Glutamatergic neuron (in vitro differentiated cells): ENCODE measurements at regions not wholly inside any gene's neighbourhood (a gene's known extent, or its start where the extent isn't known, plus 50 kb on each side); places are given as distances from the start of the nearest gene placed in this dataset.

Source experiments
- DNase-seq: peaks from one replicate; pipeline ENCODE4 v3.0.0; 2022
- H3K27ac Mint-ChIP-seq: one replicate; pipeline ENCODE4 v1.8.0; 2020; ENCODE audit warnings: mild to moderate bottlenecking, mixed read lengths, inconsistent platforms; ENCODE audit not compliant: unreplicated experiment
- H3K27me3 Mint-ChIP-seq: one replicate; pipeline ENCODE4 v1.8.0; 2020; ENCODE audit warnings: mild to moderate bottlenecking, moderate library complexity, mixed read lengths, inconsistent platforms; ENCODE audit not compliant: unreplicated experiment
- H3K36me3 Mint-ChIP-seq: one replicate; pipeline ENCODE4 v1.8.0; 2020; ENCODE audit warnings: mild to moderate bottlenecking, mixed read lengths, inconsistent platforms; ENCODE audit not compliant: unreplicated experiment
- H3K4me1 Mint-ChIP-seq: one replicate; pipeline ENCODE4 v1.8.0; 2020; ENCODE audit warnings: mild to moderate bottlenecking, low read depth, mixed read lengths, inconsistent platforms; ENCODE audit not compliant: unreplicated experiment
- H3K4me3 Mint-ChIP-seq: one replicate; pipeline ENCODE4 v1.8.0; 2020; ENCODE audit warnings: mild to moderate bottlenecking, mixed read lengths, inconsistent platforms; ENCODE audit not compliant: unreplicated experiment
- H3K9me3 Mint-ChIP-seq: one replicate; pipeline ENCODE4 v1.8.0; 2020; ENCODE audit warnings: mild to moderate bottlenecking, moderate library complexity, mixed read lengths, inconsistent platforms; ENCODE audit not compliant: unreplicated experiment
- CTCF ChIP-seq: fragments of 200-600 bp; sonication (generic); IDR thresholded peaks from one replicate; pipeline ENCODE4 v1.5.0; 2021; ENCODE audit not compliant: partially characterized antibody, unreplicated experiment

GRCh38 chr1:29524285-29525065, 288.2 kb downstream of the PTPRU start:
- Mint-ChIP-seq H3K36me3 (peaks cover 4% of the 10 kb centered on the region), H3K27me3 (peaks cover 4% of the 10 kb centered on the region), H3K9me3 (peaks cover 3% of the 10 kb centered on the region), H3K4me3 (no peak overlapping the region), H3K4me1 (peaks cover 27% of the 10 kb centered on the region), H3K27ac (no peak overlapping the region)
- TF ChIP-seq CTCF, result no peak
- no peak for DNase-seq

DNA sequence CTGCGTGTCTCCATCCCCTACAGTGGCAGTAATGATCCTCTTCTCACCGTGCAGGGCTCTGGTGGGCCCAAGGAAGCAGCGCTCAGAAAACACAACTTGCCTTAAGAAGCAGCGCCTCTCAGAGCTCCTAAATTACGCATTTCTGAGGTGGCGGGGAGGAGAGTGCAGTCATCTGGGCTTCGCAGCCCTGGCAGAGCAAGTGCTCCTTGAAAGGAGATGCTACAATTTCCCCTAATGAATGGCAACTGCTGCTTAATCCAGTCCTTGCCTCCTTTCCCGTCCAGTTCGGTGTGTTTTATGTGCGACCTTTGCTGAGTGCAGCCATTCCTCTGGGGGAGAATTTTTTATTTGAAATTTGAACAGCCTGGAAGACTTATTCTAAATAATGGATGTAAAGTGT, 287.3 kb downstream of the PTPRU start:
- Mint-ChIP-seq H3K27ac (no peak overlapping the region), H3K36me3 (no peaks in the 10 kb centered on the region), H3K4me3 (no peak overlapping the region), H3K27me3 (peaks cover 6% of the 10 kb centered on the region), H3K9me3 (peaks cover 1% of the 10 kb centered on the region), H3K4me1 (peaks cover 31% of the 10 kb centered on the region)
- no peak for TF ChIP-seq CTCF
- no peak for DNase-seq

DNA sequence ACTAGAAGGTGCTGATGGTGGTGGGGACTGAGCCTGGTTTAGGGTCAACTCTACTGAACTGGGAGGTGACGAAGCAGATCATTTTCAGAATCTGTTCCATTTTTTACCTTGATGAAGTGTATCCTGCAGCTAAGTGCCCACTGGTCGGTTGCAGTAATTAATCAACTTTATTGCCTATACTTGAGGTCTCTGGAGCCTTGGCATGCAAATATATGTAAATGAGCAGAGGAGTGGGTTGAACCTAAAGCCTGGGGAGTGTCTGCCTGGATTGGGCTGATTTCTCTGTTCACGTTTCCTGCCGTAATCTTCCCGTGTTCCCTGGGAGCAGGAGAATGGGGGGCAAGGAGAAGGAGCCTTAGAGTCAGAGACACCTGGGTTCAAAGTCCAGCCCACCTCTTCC, 286.8 kb downstream of the PTPRU start:
- TF ChIP-seq CTCF, result no peak
- no peaks in the 10 kb centered on the region for H3K36me3 Mint-ChIP-seq
- peaks cover 31% of the 10 kb centered on the region for H3K4me1 Mint-ChIP-seq
- no peak overlapping the region for H3K4me3 Mint-ChIP-seq
- H3K9me3 Mint-ChIP-seq, result peaks cover 1% of the 10 kb centered on the region
- peaks cover 6% of the 10 kb centered on the region for H3K27me3 Mint-ChIP-seq
- H3K27ac Mint-ChIP-seq, result no peak overlapping the region
- DNase-seq, result no peak

DNA sequence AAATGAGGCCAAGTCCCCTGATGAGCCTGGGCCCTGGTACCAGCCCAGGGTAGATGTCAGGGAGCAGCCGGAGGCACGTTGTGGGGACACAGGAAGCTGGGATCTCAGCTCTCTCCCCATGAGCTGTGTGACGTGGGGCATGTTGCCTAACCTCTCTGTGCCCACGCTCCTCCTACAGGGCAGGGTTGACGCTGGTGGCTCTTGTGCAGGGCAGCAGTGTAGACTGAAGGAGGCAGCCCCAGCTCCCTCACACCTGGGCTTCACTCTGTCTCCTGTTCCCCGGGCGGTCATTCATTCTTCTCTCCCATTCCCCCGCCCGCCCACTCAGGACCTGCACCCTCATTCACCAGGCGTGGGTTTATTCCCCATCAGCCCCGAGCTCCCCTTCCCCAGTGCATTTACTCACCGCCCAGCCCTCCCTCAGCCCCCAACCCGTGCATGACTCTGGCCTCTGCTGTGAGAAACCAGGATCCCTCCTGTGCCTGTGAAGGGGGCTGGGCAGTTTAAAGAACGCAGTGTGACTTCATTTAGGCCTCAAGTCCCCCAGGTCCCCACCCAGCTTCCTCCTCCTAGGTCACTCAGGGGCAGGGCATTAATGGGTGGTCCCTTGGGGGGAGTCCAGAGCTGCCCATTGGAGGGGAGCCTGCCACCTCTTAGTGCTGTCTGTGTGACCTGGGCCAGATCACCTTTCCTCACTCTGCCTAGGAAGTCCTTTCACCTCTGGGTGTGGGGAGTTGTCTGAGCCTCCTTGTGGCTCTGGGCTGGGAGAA, 285.7 kb downstream of the PTPRU start:
- Mint-ChIP-seq H3K27ac (no peak overlapping the region), H3K27me3 (peaks cover 8% of the 10 kb centered on the region), H3K4me1 (peaks cover 30% of the 10 kb centered on the region), H3K9me3 (no peaks in the 10 kb centered on the region), H3K36me3 (no peaks in the 10 kb centered on the region), H3K4me3 (no peak overlapping the region)
- DNase-seq, result no peak
- no peak for TF ChIP-seq CTCF

DNA sequence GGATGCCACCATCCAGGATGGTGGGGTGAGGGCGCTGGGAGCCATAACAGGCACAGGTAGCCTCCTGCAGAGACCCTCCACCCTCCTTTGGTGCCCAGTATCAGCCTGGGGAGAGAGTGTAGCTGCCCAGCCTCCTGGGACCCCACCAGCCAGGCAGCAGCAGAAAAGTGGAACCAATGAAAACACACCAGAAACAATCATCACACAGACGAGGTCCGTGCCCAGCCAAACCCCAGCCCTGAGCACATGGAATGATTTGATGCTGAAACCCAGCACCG, 285.1 kb downstream of the PTPRU start:
- H3K4me1 Mint-ChIP-seq, result peaks cover 30% of the 10 kb centered on the region
- H3K36me3 Mint-ChIP-seq, result no peaks in the 10 kb centered on the region
- no peak overlapping the region for H3K4me3 Mint-ChIP-seq
- DNase-seq, result no peak
- H3K27ac Mint-ChIP-seq, result no peak overlapping the region
- TF ChIP-seq CTCF, result no peak
- peaks cover 8% of the 10 kb centered on the region for H3K27me3 Mint-ChIP-seq
- H3K9me3 Mint-ChIP-seq, result no peaks in the 10 kb centered on the region
